ENCODE measurements at regions not wholly inside any gene's neighbourhood (a gene's known extent, or its start where the extent isn't known, plus 50 kb on each side); places are given as distances from the start of the nearest gene placed in this dataset.

- TF ChIP-seq TAF1 (IDR thresholded peaks at IDR 0.05; ENCODE audit: borderline replicate concordance, insufficient read depth, low read length) (no peak), POLR2AphosphoS5 (IDR thresholded peaks at IDR 0.05; ENCODE audit: low read depth, low read length) (no peak), SIN3A (IDR thresholded peaks at IDR 0.05; ENCODE audit: borderline replicate concordance, insufficient read depth, low read length) (no peak)
Measured at GRCh38 chr6:100099189-100100074, 105.4 kb upstream of the MCHR2 start.
